HFFc6 (cell line): ENCODE measurements at regions not wholly inside any gene's neighbourhood (a gene's known extent, or its start where the extent isn't known, plus 50 kb on each side); places are given as distances from the start of the nearest gene placed in this dataset.
A peak's percentile ranks its signal among the peaks of the same experiment; 100 is the strongest.

Source experiments
- DNase-seq: peaks from one replicate; pipeline ENCODE4 v3.0.0-alpha.2; 2018
- H3K27ac Mint-ChIP-seq: 2 replicates; pipeline ENCODE4 v1.8.0; 2020; ENCODE audit warnings: mild to moderate bottlenecking, mixed read lengths
- H3K27me3 Mint-ChIP-seq: 2 replicates; pipeline ENCODE4 v1.8.0; 2021; ENCODE audit warnings: mild to moderate bottlenecking, moderate library complexity, mixed read lengths; ENCODE audit not compliant: insufficient read depth
- H3K36me3 Mint-ChIP-seq: 2 replicates; pipeline ENCODE4 v1.8.0; 2021; ENCODE audit warnings: low read depth, mixed read lengths
- H3K4me1 Mint-ChIP-seq: 2 replicates; pipeline ENCODE4 v1.8.0; 2020; ENCODE audit warnings: low read depth, mixed read lengths
- H3K4me3 Mint-ChIP-seq: 2 replicates; pipeline ENCODE4 v1.8.0; 2020; ENCODE audit warnings: mild to moderate bottlenecking, moderate library complexity, mixed read lengths
- H3K9me3 Mint-ChIP-seq: 2 replicates; pipeline ENCODE4 v1.8.0; 2020; ENCODE audit warnings: mild to moderate bottlenecking, mixed read lengths
- CTCF ChIP-seq: fragments of 200-600 bp; sonication (generic); IDR thresholded peaks from 2 replicates; pipeline ENCODE4 v1.5.0; 2021; ENCODE audit warnings: antibody characterized with exemption, mild to moderate bottlenecking

DNA sequence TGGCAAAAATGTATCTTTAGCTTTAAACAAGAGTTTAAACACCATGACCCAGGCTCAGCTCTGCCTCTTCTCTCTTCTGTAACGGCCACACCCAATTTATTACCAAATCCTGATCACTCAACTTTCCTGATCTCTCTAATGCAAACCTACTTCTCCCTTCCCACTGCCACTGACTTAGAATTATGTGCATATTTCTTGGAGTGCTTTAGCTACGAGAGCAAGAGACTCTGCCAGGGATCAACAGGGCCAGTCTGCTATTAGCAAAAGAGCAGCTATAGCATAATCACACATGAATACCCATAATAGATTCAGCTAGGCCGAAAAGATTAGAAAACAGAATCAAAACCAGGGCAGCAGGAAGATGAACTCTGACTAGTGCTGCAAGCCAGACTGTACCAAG lies 215.5 kb downstream of the MRPL39 start:
- Mint-ChIP-seq H3K27ac (no peak overlapping the region), H3K9me3 (no peaks in the 10 kb centered on the region; the same call in 1 of the 2 replicates), H3K27me3 (peaks cover 2% of the 10 kb centered on the region), H3K4me3 (no peak overlapping the region), H3K4me1 (peaks cover 40% of the 10 kb centered on the region), H3K36me3 (peaks cover 40% of the 10 kb centered on the region)
- DNase-seq: no peak
- TF ChIP-seq CTCF: no peak

DNA sequence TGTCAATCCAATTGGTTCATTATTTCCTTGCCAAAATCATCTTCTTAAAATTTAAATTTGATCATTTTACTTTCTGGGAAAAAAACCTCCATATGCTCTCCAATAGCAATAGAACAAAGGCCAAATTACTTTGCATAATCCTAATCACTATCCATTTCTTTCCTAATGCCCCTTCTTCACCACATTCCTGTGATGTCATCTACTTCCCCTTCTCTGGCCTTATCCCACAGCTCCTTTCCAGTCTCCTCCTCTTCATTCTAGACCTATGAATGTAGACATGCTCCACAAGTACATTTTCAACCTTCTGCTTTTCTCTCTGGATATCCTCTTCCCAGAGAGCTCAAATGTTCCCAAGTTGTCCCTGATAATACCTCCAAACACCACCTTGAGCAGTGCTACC lies 216.6 kb downstream of the MRPL39 start:
- no peaks in the 10 kb centered on the region; the same call in 1 of the 2 replicates for H3K9me3 Mint-ChIP-seq
- H3K4me3 Mint-ChIP-seq: no peak overlapping the region
- H3K27me3 Mint-ChIP-seq: peaks cover 2% of the 10 kb centered on the region
- DNase-seq: no peak
- H3K36me3 Mint-ChIP-seq: peaks cover 46% of the 10 kb centered on the region
- H3K4me1 Mint-ChIP-seq: peaks cover 49% of the 10 kb centered on the region
- no peak for TF ChIP-seq CTCF
- H3K27ac Mint-ChIP-seq: peak overlapping the region; percentile 7; the same call in 1 of the 2 replicates

DNA sequence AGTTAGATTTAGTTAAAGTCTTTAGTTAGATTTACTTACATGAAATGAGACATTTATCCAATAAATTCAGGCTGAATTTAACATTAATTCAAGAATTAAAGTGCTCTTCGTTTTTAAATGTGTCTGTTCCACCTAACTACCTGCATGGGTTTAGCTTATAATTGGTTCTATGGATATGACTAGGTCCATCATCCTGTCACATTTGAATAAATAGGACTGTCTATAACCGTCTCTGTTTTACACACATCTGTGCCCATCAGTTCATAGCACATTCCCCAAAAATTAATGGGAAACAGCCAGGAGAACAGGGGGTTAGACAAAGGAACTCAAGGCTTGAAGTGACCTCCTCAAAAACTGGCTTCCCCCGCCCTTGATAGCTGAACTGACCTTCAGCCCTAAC lies 219.6 kb downstream of the MRPL39 start:
- no peak overlapping the region for H3K4me3 Mint-ChIP-seq
- peak overlapping the region; percentile 29; the same call in 1 of the 2 replicates for H3K27ac Mint-ChIP-seq
- H3K36me3 Mint-ChIP-seq: peaks cover 56% of the 10 kb centered on the region
- H3K9me3 Mint-ChIP-seq: no peaks in the 10 kb centered on the region; the same call in 1 of the 2 replicates
- no peak for DNase-seq
- no peak for TF ChIP-seq CTCF
- peaks cover 77% of the 10 kb centered on the region for H3K4me1 Mint-ChIP-seq
- peaks cover 2% of the 10 kb centered on the region for H3K27me3 Mint-ChIP-seq

- Mint-ChIP-seq H3K27ac (peak overlapping the region; percentile 12; the same call in 1 of the 2 replicates), H3K36me3 (peaks cover 63% of the 10 kb centered on the region), H3K4me3 (no peak overlapping the region), H3K4me1 (peaks cover 85% of the 10 kb centered on the region), H3K27me3 (peaks cover 2% of the 10 kb centered on the region), H3K9me3 (no peaks in the 10 kb centered on the region; the same call in 1 of the 2 replicates)
- DNase-seq: peak; percentile 50
- peak; percentile 97 for TF ChIP-seq CTCF
These were observed 221.3 kb downstream of the MRPL39 start for GRCh38 chr21:25385911-25386474.

- Mint-ChIP-seq H3K36me3 (peaks cover 63% of the 10 kb centered on the region), H3K4me3 (no peak overlapping the region), H3K27ac (peak overlapping the region; percentile 36), H3K4me1 (peaks cover 85% of the 10 kb centered on the region), H3K9me3 (no peaks in the 10 kb centered on the region; the same call in 1 of the 2 replicates), H3K27me3 (peaks cover 2% of the 10 kb centered on the region)
- TF ChIP-seq CTCF: no peak
- DNase-seq: no peak
These were observed 221.9 kb downstream of the MRPL39 start for GRCh38 chr21:25385341-25385740.
